ENCODE measurements at regions not wholly inside any gene's neighbourhood (a gene's known extent, or its start where the extent isn't known, plus 50 kb on each side); places are given as distances from the start of the nearest gene placed in this dataset.

GRCh38 chr10:46228563-46229071 is 58.2 kb upstream of the ANTXRL start:
- peak; percentile 92 for TF ChIP-seq CTCF (tag by site-specific recombination; IDR thresholded peaks at IDR 0.05)
- TF ChIP-seq ZNF776 (tag by site-specific recombination; IDR thresholded peaks at IDR 0.05; ENCODE audit: borderline replicate concordance): no peak
- TF ChIP-seq ZSCAN5A (tag by site-specific recombination; IDR thresholded peaks at IDR 0.05): no peak
- no peak for TF ChIP-seq ZBTB7A (tag by site-specific recombination; IDR thresholded peaks at IDR 0.05; ENCODE audit: low read depth)

Measured in HEK293 (cell line).